ENCODE measurements at regions not wholly inside any gene's neighbourhood (a gene's known extent, or its start where the extent isn't known, plus 50 kb on each side); places are given as distances from the start of the nearest gene placed in this dataset.

GRCh38 chr4:108301545-108302251 lies 133.0 kb upstream of the LEF1 start:
- Histone ChIP-seq H4K20me1 (ENCODE audit: insufficient read depth) (no peaks in the 10 kb centered on the region), H3K4me1 (ENCODE audit: insufficient read depth) (no peaks in the 10 kb centered on the region), H3K4me3 (no peak overlapping the region), H3K27me3 (replicated peaks; ENCODE audit: insufficient read depth) (no peaks in the 10 kb centered on the region; the same call in 1 of the 2 replicates), H3K4me2 (ENCODE audit: unreplicated experiment) (no peak overlapping the region), H3K36me3 (ENCODE audit: low read depth) (no peaks in the 10 kb centered on the region), H2AFZ (no peak overlapping the region), H3K79me2 (ENCODE audit: insufficient read depth) (no peaks in the 10 kb centered on the region), H3K9me3 (ENCODE audit: low read depth) (no peaks in the 10 kb centered on the region), H3K27ac (no peak overlapping the region), H3F3A (ENCODE audit: insufficient read depth) (no peaks in the 10 kb centered on the region), H3K9me2 (ENCODE audit: insufficient read depth) (no peaks in the 10 kb centered on the region), H3K9ac (no peak overlapping the region)
- DNase-seq: no peak
- in situ Hi-C loops (cut with MboI): no loop called here
- TF ChIP-seq EZH2phosphoT487 (IDR thresholded peaks at IDR 0.05; ENCODE audit: insufficient read depth, low read depth) (no peak), EZH2 (IDR thresholded peaks at IDR 0.05; ENCODE audit: insufficient read depth, poor library complexity, severe bottlenecking) (no peak)
- WGBS, 2 experiments (ENCODE audit: low coverage in 1 of 2, low lambda C conversion rate in 2 of 2, missing lambda C conversion rate in 2 of 2): 0 to 5% methylated on average over 1 of the region's 1 CpG

DNA sequence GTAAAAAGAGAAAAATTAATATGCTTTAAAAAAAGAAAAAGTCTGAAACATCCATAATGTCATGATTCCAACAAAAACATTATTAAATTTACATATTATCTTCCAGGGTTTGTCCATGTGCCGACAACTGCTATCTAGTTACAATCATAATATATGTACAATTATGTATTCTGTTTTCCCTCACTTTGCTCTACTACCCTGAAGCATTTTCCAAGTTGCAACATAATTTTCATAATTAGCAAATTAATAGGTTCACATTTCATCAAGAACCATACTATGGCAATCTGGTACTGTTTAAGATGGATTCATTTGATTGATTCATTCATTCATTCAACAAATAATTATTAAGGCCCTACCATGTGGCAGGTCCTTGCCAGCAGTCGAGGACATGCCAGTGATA lies 128.9 kb upstream of the LEF1 start:
- H3K27me3 ChIP-seq (replicated peaks; ENCODE audit: insufficient read depth): no peaks in the 10 kb centered on the region
- no peaks in the 10 kb centered on the region for H3K9me3 ChIP-seq (ENCODE audit: low read depth)
- DNase-seq: no peak
- no peak overlapping the region for H3K4me3 ChIP-seq
- no peaks in the 10 kb centered on the region for H3K79me2 ChIP-seq (ENCODE audit: insufficient read depth)
- no peaks in the 10 kb centered on the region for H4K20me1 ChIP-seq (ENCODE audit: insufficient read depth)
- TF ChIP-seq EZH2 (IDR thresholded peaks at IDR 0.05; ENCODE audit: insufficient read depth, poor library complexity, severe bottlenecking) (no peak), EZH2phosphoT487 (IDR thresholded peaks at IDR 0.05; ENCODE audit: insufficient read depth, low read depth) (no peak)
- no peak overlapping the region for H3K9ac ChIP-seq
- 35 to 42% methylated on average over 2 of the region's 2 CpGs for WGBS, 2 experiments (ENCODE audit: low coverage in 1 of 2, low lambda C conversion rate in 2 of 2, missing lambda C conversion rate in 2 of 2)
- in situ Hi-C loops (cut with MboI): no loop called here
- H3K9me2 ChIP-seq (ENCODE audit: insufficient read depth): no peaks in the 10 kb centered on the region
- H3K36me3 ChIP-seq (ENCODE audit: low read depth): no peaks in the 10 kb centered on the region
- H2AFZ ChIP-seq: no peak overlapping the region
- H3K27ac ChIP-seq: no peak overlapping the region
- H3K4me2 ChIP-seq (ENCODE audit: unreplicated experiment): no peak overlapping the region
- H3F3A ChIP-seq (ENCODE audit: insufficient read depth): no peaks in the 10 kb centered on the region
- no peaks in the 10 kb centered on the region for H3K4me1 ChIP-seq (ENCODE audit: insufficient read depth)

DNA sequence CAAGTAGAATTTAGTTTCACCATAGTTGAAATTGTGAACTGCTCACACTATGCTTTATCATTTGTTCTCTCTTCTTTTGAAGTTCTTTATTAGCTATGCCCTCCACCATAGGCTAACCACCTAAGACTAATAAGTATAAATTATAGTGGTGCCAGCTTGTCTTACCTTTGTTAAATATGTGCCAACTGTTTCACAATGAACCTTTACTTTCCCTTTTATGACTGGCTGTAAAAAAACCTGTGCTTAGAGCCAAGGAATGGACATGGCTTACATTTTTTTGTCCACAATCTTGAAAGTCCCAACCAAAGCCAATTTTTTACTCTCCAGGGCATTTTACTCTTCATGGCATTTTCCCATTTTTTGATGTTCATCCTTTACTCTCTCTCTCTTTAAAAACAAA lies 123.5 kb upstream of the LEF1 start:
- H4K20me1 ChIP-seq (ENCODE audit: insufficient read depth): no peaks in the 10 kb centered on the region
- TF ChIP-seq EZH2phosphoT487 (IDR thresholded peaks at IDR 0.05; ENCODE audit: insufficient read depth, low read depth) (no peak), EZH2 (IDR thresholded peaks at IDR 0.05; ENCODE audit: insufficient read depth, poor library complexity, severe bottlenecking) (no peak)
- no peak overlapping the region for H3K27ac ChIP-seq
- H3K9me3 ChIP-seq (ENCODE audit: low read depth): no peaks in the 10 kb centered on the region
- H3K4me3 ChIP-seq: no peak overlapping the region
- H3K36me3 ChIP-seq (ENCODE audit: low read depth): no peaks in the 10 kb centered on the region
- H3K4me1 ChIP-seq (ENCODE audit: insufficient read depth): no peaks in the 10 kb centered on the region
- H3K9ac ChIP-seq: no peak overlapping the region
- in situ Hi-C loops (cut with MboI): no loop called here
- no peaks in the 10 kb centered on the region for H3K9me2 ChIP-seq (ENCODE audit: insufficient read depth)
- no peak for DNase-seq
- H3K4me2 ChIP-seq (ENCODE audit: unreplicated experiment): no peak overlapping the region
- H3F3A ChIP-seq (ENCODE audit: insufficient read depth): no peaks in the 10 kb centered on the region
- H3K79me2 ChIP-seq (ENCODE audit: insufficient read depth): no peaks in the 10 kb centered on the region
- no peaks in the 10 kb centered on the region; the same call in 1 of the 2 replicates for H3K27me3 ChIP-seq (replicated peaks; ENCODE audit: insufficient read depth)
- no peak overlapping the region for H2AFZ ChIP-seq

DNA sequence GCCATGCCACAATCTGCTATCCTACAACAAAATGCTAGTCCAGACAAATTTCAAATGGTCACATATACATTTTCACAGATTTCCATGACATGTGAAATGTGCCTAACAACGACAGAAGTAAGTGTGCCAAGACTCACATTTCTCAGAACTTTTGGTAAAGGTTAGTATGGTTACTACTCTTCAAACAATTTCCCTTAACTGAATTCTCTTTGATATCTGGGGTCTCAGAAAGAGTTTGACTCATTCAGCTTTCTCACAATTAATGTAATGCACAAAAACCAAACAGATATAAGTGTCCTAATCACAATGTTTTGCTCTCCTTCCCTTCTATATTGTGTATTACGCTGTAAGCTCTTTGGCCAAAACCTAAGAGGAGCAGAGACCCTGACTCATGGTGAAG lies 122.4 kb upstream of the LEF1 start:
- in situ Hi-C loops (cut with MboI): no loop called here
- no peaks in the 10 kb centered on the region for H3F3A ChIP-seq (ENCODE audit: insufficient read depth)
- WGBS, 2 experiments (ENCODE audit: low coverage in 1 of 2, low lambda C conversion rate in 2 of 2, missing lambda C conversion rate in 2 of 2): 30 to 38% methylated on average over 2 of the region's 2 CpGs
- H3K4me2 ChIP-seq (ENCODE audit: unreplicated experiment): no peak overlapping the region
- H2AFZ ChIP-seq: no peak overlapping the region
- no peaks in the 10 kb centered on the region; the same call in 1 of the 2 replicates for H3K27me3 ChIP-seq (replicated peaks; ENCODE audit: insufficient read depth)
- no peaks in the 10 kb centered on the region for H3K9me2 ChIP-seq (ENCODE audit: insufficient read depth)
- no peak overlapping the region for H3K4me3 ChIP-seq
- no peaks in the 10 kb centered on the region for H3K79me2 ChIP-seq (ENCODE audit: insufficient read depth)
- no peak overlapping the region for H3K27ac ChIP-seq
- no peaks in the 10 kb centered on the region for H3K4me1 ChIP-seq (ENCODE audit: insufficient read depth)
- H3K36me3 ChIP-seq (ENCODE audit: low read depth): no peaks in the 10 kb centered on the region
- no peak for TF ChIP-seq EZH2phosphoT487 (IDR thresholded peaks at IDR 0.05; ENCODE audit: insufficient read depth, low read depth)
- TF ChIP-seq EZH2 (IDR thresholded peaks at IDR 0.05; ENCODE audit: insufficient read depth, poor library complexity, severe bottlenecking): no peak
- no peaks in the 10 kb centered on the region for H4K20me1 ChIP-seq (ENCODE audit: insufficient read depth)
- DNase-seq: no peak
- H3K9me3 ChIP-seq (ENCODE audit: low read depth): no peaks in the 10 kb centered on the region
- no peak overlapping the region for H3K9ac ChIP-seq
